ENCODE measurements at regions not wholly inside any gene's neighbourhood (a gene's known extent, or its start where the extent isn't known, plus 50 kb on each side); places are given as distances from the start of the nearest gene placed in this dataset.

GRCh38 chr3:157695586-157695985 is 192.4 kb upstream of the VEPH1 start:
- Histone ChIP-seq H3K4me3 (ENCODE audit: low read depth, low read length) (no peak overlapping the region), H3K27me3 (ENCODE audit: control insufficient read depth, insufficient read depth, low read length) (no peaks in the 10 kb centered on the region), H3K36me3 (ENCODE audit: control insufficient read depth, insufficient read depth, low read length) (no peaks in the 10 kb centered on the region)
- no peak for TF ChIP-seq CTCF (IDR thresholded peaks at IDR 0.05; ENCODE audit: insufficient read depth, low read length, poor library complexity, severe bottlenecking)
- no peak for DNase-seq (ENCODE audit: low read depth)

GRCh38 chr3:157695103-157695502 is 191.9 kb upstream of the VEPH1 start:
- no peak for TF ChIP-seq CTCF (IDR thresholded peaks at IDR 0.05; ENCODE audit: insufficient read depth, low read length, poor library complexity, severe bottlenecking)
- H3K4me3 ChIP-seq (ENCODE audit: low read depth, low read length), result no peak overlapping the region
- no peak for DNase-seq (ENCODE audit: low read depth)

GRCh38 chr3:157693762-157694161 is 190.5 kb upstream of the VEPH1 start:
- no peaks in the 10 kb centered on the region for H3K27me3 ChIP-seq (ENCODE audit: control insufficient read depth, insufficient read depth, low read length)
- H3K36me3 ChIP-seq (ENCODE audit: control insufficient read depth, insufficient read depth, low read length), result no peaks in the 10 kb centered on the region
- no peak for DNase-seq (ENCODE audit: low read depth)
- TF ChIP-seq CTCF (IDR thresholded peaks at IDR 0.05; ENCODE audit: insufficient read depth, low read length, poor library complexity, severe bottlenecking), result no peak
- no peak overlapping the region for H3K4me3 ChIP-seq (ENCODE audit: low read depth, low read length)

More at GRCh38 chr3:157695103-157695502, 191.9 kb upstream of the VEPH1 start:
- Histone ChIP-seq H3K27me3 (ENCODE audit: control insufficient read depth, insufficient read depth, low read length) (no peaks in the 10 kb centered on the region), H3K36me3 (ENCODE audit: control insufficient read depth, insufficient read depth, low read length) (no peaks in the 10 kb centered on the region)

GRCh38 chr3:157692468-157692867 is 189.3 kb upstream of the VEPH1 start:
- DNase-seq (ENCODE audit: low read depth), result no peak
- H3K27me3 ChIP-seq (ENCODE audit: control insufficient read depth, insufficient read depth, low read length), result no peaks in the 10 kb centered on the region

GRCh38 chr3:157683668-157684067 is 180.5 kb upstream of the VEPH1 start:
- Histone ChIP-seq H3K36me3 (ENCODE audit: control insufficient read depth, insufficient read depth, low read length) (no peaks in the 10 kb centered on the region), H3K4me3 (ENCODE audit: low read depth, low read length) (no peak overlapping the region), H3K27me3 (ENCODE audit: control insufficient read depth, insufficient read depth, low read length) (no peaks in the 10 kb centered on the region)
- no peak for TF ChIP-seq CTCF (IDR thresholded peaks at IDR 0.05; ENCODE audit: insufficient read depth, low read length, poor library complexity, severe bottlenecking)
- no peak for DNase-seq (ENCODE audit: low read depth)

More at GRCh38 chr3:157692468-157692867, 189.3 kb upstream of the VEPH1 start:
- H3K36me3 ChIP-seq (ENCODE audit: control insufficient read depth, insufficient read depth, low read length), result no peaks in the 10 kb centered on the region
- no peak for TF ChIP-seq CTCF (IDR thresholded peaks at IDR 0.05; ENCODE audit: insufficient read depth, low read length, poor library complexity, severe bottlenecking)
- H3K4me3 ChIP-seq (ENCODE audit: low read depth, low read length), result no peak overlapping the region

GRCh38 chr3:157672061-157672460 is 168.8 kb upstream of the VEPH1 start:
- Histone ChIP-seq H3K4me3 (ENCODE audit: low read depth, low read length) (no peak overlapping the region), H3K27me3 (ENCODE audit: control insufficient read depth, insufficient read depth, low read length) (no peaks in the 10 kb centered on the region), H3K36me3 (ENCODE audit: control insufficient read depth, insufficient read depth, low read length) (no peaks in the 10 kb centered on the region)
- no peak for TF ChIP-seq CTCF (IDR thresholded peaks at IDR 0.05; ENCODE audit: insufficient read depth, low read length, poor library complexity, severe bottlenecking)
- DNase-seq (ENCODE audit: low read depth), result no peak
